Activated naive CD8-positive, alpha-beta T cell treated with anti-CD3 and anti-CD28 coated beads, Interleukin-2, amount 50 U/mL, for 16 hours (primary cell): ENCODE measurements at regions not wholly inside any gene's neighbourhood (a gene's known extent, or its start where the extent isn't known, plus 50 kb on each side); places are given as distances from the start of the nearest gene placed in this dataset.

Experiments used
- DNase-seq: peaks from one replicate; pipeline ENCODE4 v3.0.0-alpha.2; 2020; ENCODE audit warnings: low read depth, low spot score

DNA sequence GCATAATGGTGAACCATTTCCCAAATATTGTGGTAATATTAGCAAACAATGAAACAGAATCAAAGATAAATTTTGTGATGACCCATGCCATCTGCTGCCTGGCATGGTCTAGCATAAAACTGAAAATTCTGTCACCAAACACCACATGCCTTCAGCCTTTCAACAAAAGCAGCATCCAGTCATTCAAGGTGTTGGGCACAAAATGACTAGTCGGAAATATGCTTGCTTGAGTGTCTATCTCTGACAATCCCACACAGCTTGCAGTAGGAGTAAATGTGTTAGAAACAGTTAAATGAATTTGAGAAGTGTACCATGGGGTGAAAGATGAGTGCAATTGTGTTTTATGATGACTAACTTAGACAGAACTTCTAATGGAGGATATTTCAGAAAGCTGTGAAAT is 61.7 kb upstream of the CDIN1 start:
- DNase-seq, result no peak

DNA sequence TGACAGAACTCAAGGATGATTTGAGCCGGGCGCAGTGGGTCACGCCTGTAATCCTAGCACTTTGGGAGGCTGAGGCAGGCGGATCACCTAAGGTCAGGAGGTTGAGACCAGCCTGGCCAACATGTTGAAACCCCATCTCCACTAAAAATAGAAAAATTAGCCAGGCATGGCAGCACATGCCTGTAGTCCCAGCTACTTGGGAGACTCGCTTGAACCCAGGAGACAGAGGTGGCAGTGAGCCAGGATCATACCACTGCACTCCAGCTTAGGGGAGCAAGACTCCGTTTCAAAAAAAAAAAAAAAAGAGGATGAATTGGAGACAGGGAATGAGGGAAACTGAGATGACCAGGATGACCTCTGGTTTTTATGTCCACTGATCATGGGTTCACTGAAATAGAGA is 60.4 kb upstream of the CDIN1 start:
- no peak for DNase-seq

DNA sequence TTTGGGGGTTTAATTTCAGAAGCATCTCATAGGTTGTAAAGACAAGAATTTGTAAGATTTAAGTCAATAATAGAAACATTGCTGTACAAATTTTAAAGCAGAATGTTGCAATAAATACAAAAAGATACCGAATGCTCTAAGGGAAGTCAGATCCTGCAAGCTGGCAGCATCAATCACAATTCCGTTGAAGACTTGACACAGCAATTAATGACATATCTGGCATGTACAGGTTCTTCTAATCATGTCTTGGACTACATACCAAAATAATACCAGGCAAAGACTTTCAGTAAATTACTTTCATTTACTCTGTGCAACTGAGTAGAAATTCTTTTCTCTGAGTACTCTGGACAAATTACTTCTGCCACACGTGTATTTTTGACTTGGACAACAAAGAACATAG is 54.0 kb upstream of the CDIN1 start:
- no peak for DNase-seq

DNA sequence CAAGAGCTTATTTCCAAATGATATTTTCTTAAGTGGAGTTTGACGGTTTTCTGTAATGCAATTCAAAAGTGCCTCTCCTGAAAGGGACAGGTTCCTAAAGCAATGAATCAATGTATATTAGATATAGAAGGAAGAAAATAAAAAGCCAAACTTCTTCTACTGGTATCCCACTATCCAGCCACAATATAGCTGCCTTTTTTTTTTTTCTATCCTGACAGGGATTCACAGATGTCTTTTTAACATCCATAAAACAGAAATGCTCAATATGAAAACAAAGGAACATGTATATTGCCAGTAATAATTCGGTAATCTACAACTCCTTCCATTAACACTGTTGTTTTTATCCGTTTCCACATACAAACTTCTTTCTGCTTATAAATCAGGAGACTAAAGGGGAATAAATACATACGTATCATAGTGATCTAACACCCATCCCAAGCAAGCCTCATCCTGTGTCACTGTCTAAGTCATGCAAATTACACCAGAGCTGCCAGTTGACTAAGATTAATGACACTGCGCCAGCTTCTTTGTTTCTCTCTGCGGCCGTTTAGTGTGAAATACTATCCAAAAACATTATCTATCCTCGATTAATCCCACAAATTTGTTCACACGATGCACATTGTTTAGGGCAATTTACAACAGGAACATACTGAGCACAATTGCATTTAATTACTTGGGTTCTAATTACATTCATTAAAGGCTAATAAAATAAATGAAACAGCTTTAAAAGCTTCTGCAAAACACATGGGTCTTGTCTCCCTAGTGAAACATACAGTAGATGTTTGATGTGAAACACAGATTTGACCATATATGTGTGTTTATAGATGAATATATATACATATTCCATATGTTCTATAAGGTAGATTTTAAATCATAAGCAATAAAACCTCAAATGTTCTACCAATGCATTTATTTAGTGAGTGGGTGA is 51.9 kb upstream of the CDIN1 start:
- no peak for DNase-seq

DNA sequence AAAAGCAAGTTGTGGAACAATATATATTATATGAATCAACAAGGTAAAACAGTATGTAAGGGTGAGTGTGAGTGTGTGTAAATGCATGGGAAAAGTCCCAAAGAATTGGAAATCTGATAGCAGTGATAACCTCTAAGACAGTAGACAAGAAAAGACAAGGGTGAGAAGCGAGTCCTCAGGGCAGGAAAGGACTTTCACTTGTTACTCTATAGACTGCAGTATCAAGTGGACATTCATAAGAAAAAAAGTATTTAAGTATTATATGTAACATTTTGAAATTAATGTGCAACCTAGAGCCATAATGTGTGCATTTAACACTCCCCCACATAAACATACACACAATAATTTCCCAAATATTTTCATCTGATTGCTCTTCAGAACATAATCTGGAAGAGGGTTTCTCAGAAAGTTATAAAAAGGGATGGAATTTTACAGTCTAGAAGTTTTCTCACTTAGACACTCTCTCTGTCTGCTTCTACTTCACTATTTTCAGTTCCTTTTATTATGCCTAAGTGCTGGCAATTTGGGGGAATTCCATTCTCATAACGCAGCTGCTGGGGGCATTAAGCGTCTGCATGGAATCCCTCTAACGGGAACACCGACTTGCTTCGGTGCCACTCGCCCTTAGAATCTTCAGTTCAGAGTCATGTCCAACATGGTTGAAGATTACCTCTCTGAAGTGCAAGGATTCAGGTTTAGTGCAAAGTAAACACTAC is 50.0 kb upstream of the CDIN1 start:
- DNase-seq, result no peak
